Stimulated activated memory B cell treated with anti-CD40 and anti-IgM and Interleukin-4, amounts not matched to agents 10 μg/mL and 1 μg/mL and 100 μg/mL, for 72 hours (primary cell): ENCODE measurements at regions not wholly inside any gene's neighbourhood (a gene's known extent, or its start where the extent isn't known, plus 50 kb on each side); places are given as distances from the start of the nearest gene placed in this dataset.
"Not testable (repeated sequence)": the region's sequence is repeated elsewhere in the genome, so short reads cannot be mapped to it uniquely, and the experiment has no call there.

Source experiments
- ATAC-seq: fragments of 150-1000 bp; cut with Tn5 transposase; 2 replicates; pipeline ENCODE4 v1.10.0; 2021
- H3K27ac Mint-ChIP-seq: one replicate; pipeline ENCODE4 v1.8.0; 2022; ENCODE audit warnings: mild to moderate bottlenecking, mixed read lengths
- H3K27me3 Mint-ChIP-seq: one replicate; pipeline ENCODE4 v1.8.0; 2022; ENCODE audit warnings: mixed read lengths
- H3K36me3 Mint-ChIP-seq: one replicate; pipeline ENCODE4 v1.8.0; 2022; ENCODE audit warnings: mixed read lengths
- H3K4me1 Mint-ChIP-seq: one replicate; pipeline ENCODE4 v1.8.0; 2022; ENCODE audit warnings: mixed read lengths
- H3K4me3 Mint-ChIP-seq: one replicate; pipeline ENCODE4 v1.8.0; 2022; ENCODE audit warnings: mild to moderate bottlenecking, moderate library complexity, mixed read lengths
- H3K9me3 Mint-ChIP-seq: one replicate; pipeline ENCODE4 v1.8.0; 2022; ENCODE audit warnings: mixed read lengths

DNA sequence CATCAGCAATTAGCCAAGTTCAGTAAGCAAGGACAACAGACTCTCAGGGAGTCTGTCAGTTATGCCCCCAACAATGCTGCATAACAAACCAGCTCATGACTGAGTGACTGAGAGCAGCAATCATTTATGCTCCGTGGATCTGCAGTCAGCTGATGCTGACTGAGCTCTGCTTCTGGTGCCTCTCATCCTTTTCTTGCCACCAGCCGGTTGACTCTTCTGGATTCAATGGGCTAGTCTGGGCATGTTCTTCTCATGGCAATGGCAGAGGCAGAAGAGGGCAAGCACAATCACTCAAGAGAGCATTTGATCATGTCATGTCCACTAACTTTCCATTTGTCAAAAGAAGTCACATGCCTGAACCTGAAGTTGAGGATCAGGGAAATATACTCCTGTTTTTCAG lies 157.0 kb upstream of the NTRK2 start:
- no peak overlapping the region for H3K27ac Mint-ChIP-seq
- peaks cover 9% of the 10 kb centered on the region for H3K9me3 Mint-ChIP-seq
- no peaks in the 10 kb centered on the region for H3K27me3 Mint-ChIP-seq
- no peaks in the 10 kb centered on the region for H3K4me1 Mint-ChIP-seq
- no peak for ATAC-seq
- no peaks in the 10 kb centered on the region for H3K36me3 Mint-ChIP-seq
- H3K4me3 Mint-ChIP-seq = no peak overlapping the region

DNA sequence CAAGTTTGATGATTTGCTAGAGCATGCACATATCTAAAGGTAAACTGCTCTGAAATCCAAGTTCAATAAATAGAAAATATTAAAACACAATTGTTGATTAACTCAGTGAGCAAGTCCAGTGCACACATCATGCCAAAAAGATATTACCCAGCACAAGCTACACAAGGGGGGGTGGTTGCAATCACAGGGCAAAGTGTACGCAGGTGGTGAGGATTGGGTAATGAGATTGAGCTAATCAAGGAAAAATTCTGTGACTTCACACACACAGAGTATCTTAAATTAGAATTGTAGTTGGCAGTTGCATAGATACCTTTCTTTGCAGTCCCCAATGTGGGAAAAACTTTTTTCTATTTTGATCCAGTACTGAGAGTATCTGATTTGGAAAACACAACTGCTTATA lies 156.1 kb upstream of the NTRK2 start:
- no peak overlapping the region for H3K27ac Mint-ChIP-seq
- H3K4me1 Mint-ChIP-seq = no peaks in the 10 kb centered on the region
- peaks cover 13% of the 10 kb centered on the region for H3K9me3 Mint-ChIP-seq
- no peaks in the 10 kb centered on the region for H3K27me3 Mint-ChIP-seq
- no peak for ATAC-seq
- H3K4me3 Mint-ChIP-seq = no peak overlapping the region
- H3K36me3 Mint-ChIP-seq = no peaks in the 10 kb centered on the region

DNA sequence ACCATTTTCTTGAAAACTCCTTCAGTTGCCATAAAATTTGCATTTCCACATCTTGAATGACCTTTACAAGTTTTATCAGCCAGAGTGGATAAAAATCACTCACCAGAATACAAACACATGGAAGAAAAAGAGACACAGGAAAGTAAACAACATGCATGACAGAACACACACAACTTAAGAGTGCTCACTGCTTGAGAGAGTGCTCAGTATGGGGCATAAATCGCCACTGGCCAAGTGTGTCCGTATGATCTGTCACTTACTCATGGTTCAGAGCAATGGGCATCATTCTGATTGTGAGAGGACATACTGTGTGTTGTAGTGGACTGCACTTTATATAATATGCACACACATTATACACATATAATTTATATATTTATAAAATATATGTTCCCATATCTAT lies 155.6 kb upstream of the NTRK2 start:
- Mint-ChIP-seq H3K9me3 (peaks cover 13% of the 10 kb centered on the region), H3K36me3 (no peaks in the 10 kb centered on the region), H3K27ac (no peak overlapping the region), H3K27me3 (no peaks in the 10 kb centered on the region), H3K4me3 (no peak overlapping the region), H3K4me1 (no peaks in the 10 kb centered on the region)
- no peak for ATAC-seq

DNA sequence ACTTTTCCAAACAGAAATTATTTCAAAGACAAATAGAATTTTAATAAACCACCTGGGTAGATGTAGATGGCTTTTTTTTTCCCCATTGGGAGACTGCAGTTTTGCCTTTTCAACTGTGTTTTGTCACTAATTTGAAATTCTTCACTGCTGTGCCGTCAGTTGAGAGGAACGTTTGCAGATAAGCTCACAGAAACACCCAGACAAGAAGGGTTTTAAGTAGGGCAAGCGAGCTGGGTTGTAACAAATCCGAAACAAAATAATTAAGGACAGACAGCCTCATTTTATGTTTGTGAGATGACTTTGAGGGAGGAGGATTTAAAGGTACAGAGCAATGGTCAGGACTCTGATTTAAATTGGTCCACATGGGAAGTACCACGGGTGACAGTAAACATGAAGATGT lies 155.1 kb upstream of the NTRK2 start:
- Mint-ChIP-seq H3K36me3 (no peaks in the 10 kb centered on the region), H3K27ac (no peak overlapping the region), H3K4me1 (no peaks in the 10 kb centered on the region), H3K9me3 (peaks cover 13% of the 10 kb centered on the region), H3K4me3 (no peak overlapping the region), H3K27me3 (no peaks in the 10 kb centered on the region)
- no peak for ATAC-seq

DNA sequence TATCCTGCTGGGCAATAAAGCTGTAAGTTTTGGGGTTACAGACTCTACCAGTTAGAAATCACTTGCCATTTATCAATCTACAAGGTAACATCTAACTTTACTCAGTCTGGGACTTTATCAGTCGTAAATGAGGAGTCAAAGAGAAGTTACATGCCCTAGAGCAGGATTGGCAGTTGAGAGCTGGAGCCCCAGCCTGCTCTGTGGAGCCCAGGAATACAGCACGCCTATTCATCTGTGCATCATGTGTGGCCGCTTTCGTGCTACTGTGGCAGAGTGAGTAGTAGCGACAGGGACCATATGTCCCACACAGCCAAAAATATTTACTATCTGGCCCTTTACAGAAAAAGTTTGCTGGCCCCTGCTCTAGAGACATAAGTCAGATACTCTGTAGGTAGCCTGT lies 152.5 kb upstream of the NTRK2 start:
- H3K4me3 Mint-ChIP-seq = no peak overlapping the region
- no peaks in the 10 kb centered on the region for H3K4me1 Mint-ChIP-seq
- H3K36me3 Mint-ChIP-seq = no peaks in the 10 kb centered on the region
- peaks cover 5% of the 10 kb centered on the region for H3K9me3 Mint-ChIP-seq
- no peak for ATAC-seq
- H3K27ac Mint-ChIP-seq = no peak overlapping the region
- H3K27me3 Mint-ChIP-seq = no peaks in the 10 kb centered on the region

DNA sequence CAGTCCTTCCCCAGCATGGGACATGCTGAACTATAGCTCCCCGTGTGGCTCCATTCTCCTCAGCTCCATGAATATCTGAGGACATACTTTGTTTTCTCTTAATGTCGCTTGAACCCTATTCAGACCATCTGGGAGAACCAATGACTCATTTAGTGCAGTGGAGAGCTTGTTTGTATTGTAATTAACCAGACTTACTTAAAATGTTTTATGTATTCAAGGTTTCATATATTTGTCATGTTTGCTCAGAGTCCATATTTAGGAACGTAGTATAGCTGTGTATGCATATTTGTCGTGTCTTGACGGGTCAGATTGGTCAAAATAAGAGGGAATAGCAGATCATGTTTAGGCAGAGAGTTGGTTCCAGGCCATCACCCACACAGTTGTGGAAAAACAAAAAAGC lies 150.1 kb upstream of the NTRK2 start:
- no peak overlapping the region for H3K4me3 Mint-ChIP-seq
- peaks cover 8% of the 10 kb centered on the region for H3K9me3 Mint-ChIP-seq
- no peak overlapping the region for H3K27ac Mint-ChIP-seq
- H3K27me3 Mint-ChIP-seq = no peaks in the 10 kb centered on the region
- H3K4me1 Mint-ChIP-seq = no peaks in the 10 kb centered on the region
- no peaks in the 10 kb centered on the region for H3K36me3 Mint-ChIP-seq
- ATAC-seq = no peak

DNA sequence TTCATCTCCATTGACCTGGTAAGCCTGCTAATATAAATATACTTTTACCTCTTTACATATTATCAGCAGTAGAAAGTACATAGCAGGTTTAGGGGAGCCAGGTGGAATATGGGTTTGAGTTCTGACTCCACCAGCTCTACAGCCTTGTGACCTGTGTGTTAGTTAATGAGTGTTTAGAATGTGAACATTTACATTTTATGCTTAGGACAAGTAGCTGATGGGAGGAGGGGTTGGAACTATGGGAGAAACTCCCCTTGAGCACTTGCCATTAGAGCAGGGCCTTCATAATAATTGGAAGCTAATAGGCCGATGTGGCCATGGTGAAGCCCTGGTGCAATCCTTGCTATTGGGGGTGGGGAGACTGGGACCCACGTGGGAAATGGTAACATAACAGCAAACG lies 148.3 kb upstream of the NTRK2 start:
- no peak overlapping the region for H3K4me3 Mint-ChIP-seq
- no peaks in the 10 kb centered on the region for H3K4me1 Mint-ChIP-seq
- H3K9me3 Mint-ChIP-seq = peaks cover 8% of the 10 kb centered on the region
- H3K27me3 Mint-ChIP-seq = no peaks in the 10 kb centered on the region
- no peak for ATAC-seq
- H3K27ac Mint-ChIP-seq = no peak overlapping the region
- H3K36me3 Mint-ChIP-seq = no peaks in the 10 kb centered on the region

DNA sequence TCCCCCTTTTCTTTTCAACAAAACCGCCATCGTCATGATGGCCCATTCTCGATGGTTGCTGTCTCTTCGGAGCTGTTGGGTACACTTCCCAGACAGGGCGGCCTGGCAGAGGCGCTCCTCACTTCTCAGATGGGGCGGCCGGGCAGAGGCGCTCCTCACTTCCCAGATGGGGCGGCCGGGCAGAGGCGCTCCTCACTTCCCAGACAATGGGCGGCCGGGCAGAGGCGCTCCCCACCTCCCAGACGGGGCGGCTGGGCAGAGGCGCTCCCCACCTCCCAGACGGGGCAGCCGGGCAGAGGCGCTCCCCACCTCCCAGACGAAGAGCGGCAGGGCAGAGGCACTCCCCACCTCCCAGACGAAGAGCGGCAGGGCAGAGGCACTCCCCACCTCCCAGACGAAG lies 143.3 kb upstream of the NTRK2 start:
- H3K27me3 Mint-ChIP-seq, H3K4me3 Mint-ChIP-seq, H3K27ac Mint-ChIP-seq, H3K36me3 Mint-ChIP-seq, H3K4me1 Mint-ChIP-seq, ATAC-seq: not testable (repeated sequence)
- peaks cover 13% of the 10 kb centered on the region for H3K9me3 Mint-ChIP-seq

DNA sequence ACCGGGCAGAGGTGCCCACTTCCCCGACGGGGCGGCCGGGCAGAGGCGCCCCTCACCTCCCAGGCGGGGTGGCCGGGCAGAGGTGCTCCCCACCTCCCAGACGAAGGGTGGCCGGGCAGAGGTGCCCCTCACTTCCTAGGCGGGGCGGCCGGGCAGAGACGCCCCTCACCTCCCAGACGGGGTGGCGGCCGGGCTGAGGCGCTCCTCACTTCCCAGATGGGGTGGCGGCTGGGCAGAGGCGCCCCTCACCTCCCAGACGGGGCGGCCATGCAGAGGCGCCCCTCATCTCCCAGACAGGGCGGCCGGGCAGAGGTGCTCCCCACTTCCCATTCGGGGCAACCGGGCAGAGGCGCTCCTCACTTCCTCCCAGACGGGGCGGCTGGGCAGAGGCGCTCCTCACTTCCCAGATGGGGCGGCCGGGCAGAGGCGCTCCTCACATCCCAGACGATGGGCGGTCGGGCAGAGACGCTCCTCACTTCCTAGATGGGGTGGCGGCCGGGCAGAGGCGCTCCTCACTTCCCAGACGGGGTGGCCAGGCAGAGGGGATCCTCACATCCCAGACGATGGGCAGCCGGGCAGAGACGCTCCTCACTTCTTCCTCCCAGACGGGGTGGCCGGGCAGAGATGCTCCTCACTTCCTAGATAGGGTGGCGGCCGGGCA lies 142.3 kb upstream of the NTRK2 start:
- H3K4me1 Mint-ChIP-seq, H3K27me3 Mint-ChIP-seq, H3K4me3 Mint-ChIP-seq, ATAC-seq, H3K36me3 Mint-ChIP-seq, H3K27ac Mint-ChIP-seq: not testable (repeated sequence)
- peaks cover 13% of the 10 kb centered on the region for H3K9me3 Mint-ChIP-seq

DNA sequence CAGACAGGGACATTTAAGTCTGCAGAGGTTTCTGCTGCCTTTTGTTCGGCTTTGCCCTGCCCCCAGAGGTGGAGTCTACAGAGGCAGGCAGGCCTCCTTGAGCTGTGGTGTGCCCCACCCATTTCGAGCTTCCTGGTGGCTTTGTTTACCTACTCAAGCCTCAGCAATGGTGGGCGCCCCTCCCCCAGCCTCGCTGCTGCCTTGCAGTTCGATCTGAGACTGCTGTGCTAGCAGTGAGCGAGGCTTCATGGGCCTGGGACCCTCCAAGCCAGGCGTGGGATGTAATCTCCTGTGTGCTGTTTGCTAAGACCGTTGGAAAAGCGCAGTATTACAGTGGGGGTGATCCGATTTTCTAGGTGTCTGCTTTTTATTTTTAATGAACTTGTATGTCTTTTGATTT lies 133.6 kb upstream of the NTRK2 start:
- peaks cover 17% of the 10 kb centered on the region for H3K9me3 Mint-ChIP-seq
- not testable (repeated sequence) for ATAC-seq

DNA sequence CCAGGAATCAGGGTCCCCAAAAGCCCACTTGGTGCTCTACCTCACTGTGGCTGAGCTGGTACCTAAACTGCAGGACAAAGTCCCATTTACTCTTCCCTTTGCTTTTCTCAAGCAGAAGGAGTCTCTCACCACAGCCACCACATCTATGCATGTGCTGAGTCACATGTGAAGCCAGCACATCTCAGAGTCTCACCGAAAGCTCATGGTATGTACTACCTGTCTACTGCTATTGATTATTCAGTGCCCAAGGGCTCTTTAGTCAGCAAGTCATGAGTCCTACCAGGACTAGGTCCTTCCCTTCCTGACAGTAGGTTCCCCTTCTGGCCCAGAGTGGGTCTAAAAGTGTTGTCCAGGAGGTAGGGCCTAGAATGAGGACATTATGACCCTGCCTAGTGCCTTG lies 130.7 kb upstream of the NTRK2 start:
- H3K27ac Mint-ChIP-seq = no peak overlapping the region
- no peaks in the 10 kb centered on the region for H3K27me3 Mint-ChIP-seq
- peaks cover 17% of the 10 kb centered on the region for H3K9me3 Mint-ChIP-seq
- ATAC-seq = no peak
- H3K36me3 Mint-ChIP-seq = no peaks in the 10 kb centered on the region
- no peak overlapping the region for H3K4me3 Mint-ChIP-seq
- H3K4me1 Mint-ChIP-seq = no peaks in the 10 kb centered on the region

More for the DNA sequence above, 133.6 kb upstream of the NTRK2 start:
- H3K27me3 Mint-ChIP-seq, H3K36me3 Mint-ChIP-seq, H3K4me3 Mint-ChIP-seq, H3K4me1 Mint-ChIP-seq, H3K27ac Mint-ChIP-seq: not testable (repeated sequence)

DNA sequence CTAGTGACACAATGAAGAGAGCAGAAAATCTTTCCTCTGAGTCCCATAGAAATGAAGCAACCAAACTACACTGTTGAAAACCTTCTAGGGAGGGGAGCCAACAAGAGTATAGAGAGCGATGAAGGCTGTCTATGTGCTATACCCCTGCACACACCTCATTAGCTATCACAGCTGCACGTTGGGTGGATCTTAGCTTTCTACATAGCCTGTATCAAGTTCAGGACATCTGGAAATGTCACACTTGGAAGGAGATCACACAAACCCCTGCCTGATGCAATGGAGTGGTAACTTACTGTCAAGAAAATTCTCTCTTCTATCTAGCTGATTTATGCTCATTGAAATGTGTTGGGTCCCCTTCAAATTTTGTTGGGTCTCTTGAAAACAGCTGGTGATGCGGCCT lies 127.0 kb upstream of the NTRK2 start:
- H3K4me3 Mint-ChIP-seq = no peak overlapping the region
- H3K9me3 Mint-ChIP-seq = peaks cover 7% of the 10 kb centered on the region
- no peak overlapping the region for H3K27ac Mint-ChIP-seq
- no peaks in the 10 kb centered on the region for H3K36me3 Mint-ChIP-seq
- H3K27me3 Mint-ChIP-seq = no peaks in the 10 kb centered on the region
- no peaks in the 10 kb centered on the region for H3K4me1 Mint-ChIP-seq
- no peak for ATAC-seq

DNA sequence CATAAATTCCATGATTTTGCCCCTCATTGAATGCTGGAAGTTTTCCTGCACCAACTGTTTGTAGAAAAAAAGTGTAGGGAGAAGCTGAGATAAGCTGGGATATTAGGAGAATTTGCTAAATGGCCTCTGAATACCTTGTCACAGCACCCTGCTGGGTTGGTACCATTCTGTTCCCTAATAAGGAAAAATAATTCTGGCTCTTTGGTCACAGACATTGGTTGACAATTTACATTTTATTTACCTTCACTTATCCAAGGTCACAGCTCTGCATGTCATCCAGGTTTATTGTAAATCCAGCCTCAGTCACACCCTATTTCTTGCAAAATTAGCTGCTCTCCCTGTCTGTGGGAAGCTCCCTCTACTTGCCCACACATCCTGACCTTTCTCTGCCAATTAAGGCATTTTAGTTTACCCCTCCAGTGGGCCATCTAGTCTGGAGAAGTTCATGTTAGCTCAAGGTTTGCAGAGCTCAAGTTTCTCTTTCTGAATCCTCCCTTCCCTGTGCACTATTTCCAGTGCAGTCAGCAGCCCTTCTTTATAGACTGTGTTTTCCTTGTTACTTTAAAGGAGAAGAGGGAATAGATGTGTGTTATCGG lies 115.4 kb upstream of the NTRK2 start:
- no peak overlapping the region for H3K4me3 Mint-ChIP-seq
- H3K9me3 Mint-ChIP-seq = peaks cover 3% of the 10 kb centered on the region
- H3K36me3 Mint-ChIP-seq = no peaks in the 10 kb centered on the region
- H3K4me1 Mint-ChIP-seq = no peaks in the 10 kb centered on the region
- no peak overlapping the region for H3K27ac Mint-ChIP-seq
- peaks cover 13% of the 10 kb centered on the region for H3K27me3 Mint-ChIP-seq
- no peak for ATAC-seq

DNA sequence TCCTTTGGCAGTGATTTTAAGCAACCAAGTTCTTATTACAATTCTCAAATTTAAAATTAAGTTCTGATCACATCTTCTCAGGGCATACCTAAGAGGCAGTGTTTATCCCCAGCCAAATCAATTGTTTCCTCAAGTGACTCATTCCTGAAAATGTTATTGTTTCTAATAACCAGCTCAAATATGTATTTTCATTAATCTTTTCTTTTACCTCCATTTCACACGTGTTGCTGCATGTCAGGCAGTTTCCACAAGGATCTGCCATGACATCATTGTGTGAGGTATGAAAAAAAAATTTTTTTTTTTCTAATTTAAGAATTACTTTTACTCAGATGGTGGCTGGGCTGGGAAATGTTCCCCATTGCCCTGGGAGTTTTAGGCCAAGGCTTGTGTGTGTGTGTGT lies 113.0 kb upstream of the NTRK2 start:
- H3K4me1 Mint-ChIP-seq = no peaks in the 10 kb centered on the region
- no peak for ATAC-seq
- H3K27me3 Mint-ChIP-seq = peaks cover 13% of the 10 kb centered on the region
- H3K9me3 Mint-ChIP-seq = peaks cover 3% of the 10 kb centered on the region
- H3K4me3 Mint-ChIP-seq = no peak overlapping the region
- H3K36me3 Mint-ChIP-seq = no peaks in the 10 kb centered on the region
- H3K27ac Mint-ChIP-seq = no peak overlapping the region

DNA sequence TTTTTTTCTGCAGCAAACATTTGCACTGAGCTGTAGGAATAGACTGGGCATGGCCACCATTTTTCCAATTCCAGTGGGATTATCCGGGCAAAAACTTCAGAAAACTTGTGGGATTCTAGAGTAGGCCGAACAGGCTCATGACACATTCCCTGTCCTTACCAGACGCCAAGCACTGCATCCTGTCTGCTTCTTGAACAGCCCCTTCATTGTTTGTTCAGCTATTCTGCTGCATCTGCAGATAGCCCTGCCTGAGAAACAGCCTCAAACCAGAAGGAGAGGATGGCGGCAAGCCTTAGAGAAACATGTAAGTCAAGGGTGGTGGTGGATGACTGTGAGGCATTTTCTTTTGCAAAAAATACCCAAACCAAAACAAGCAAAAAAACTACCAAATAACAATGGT lies 111.8 kb upstream of the NTRK2 start:
- Mint-ChIP-seq H3K27ac (no peak overlapping the region), H3K36me3 (no peaks in the 10 kb centered on the region), H3K4me3 (no peak overlapping the region), H3K4me1 (no peaks in the 10 kb centered on the region), H3K27me3 (peaks cover 13% of the 10 kb centered on the region), H3K9me3 (no peaks in the 10 kb centered on the region)
- no peak for ATAC-seq

DNA sequence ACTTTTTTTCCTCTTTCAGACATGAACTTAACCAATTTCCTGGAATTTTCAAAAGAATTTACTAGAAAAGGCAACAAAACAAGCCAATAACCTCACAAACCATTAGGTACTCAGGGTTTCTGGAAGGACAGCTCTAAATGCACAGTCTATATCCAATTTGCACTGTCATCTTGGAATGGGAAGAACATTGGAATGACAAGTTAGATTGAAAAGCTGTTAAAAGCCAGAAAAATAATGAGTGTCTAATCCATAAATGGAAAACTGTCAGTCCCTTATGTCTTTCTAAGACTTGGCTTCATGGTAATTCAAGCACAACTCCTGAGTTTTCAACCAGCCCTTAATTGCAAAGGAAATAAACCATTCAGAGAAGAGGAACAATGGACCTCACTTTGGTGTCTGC lies 105.8 kb upstream of the NTRK2 start:
- no peak overlapping the region for H3K4me3 Mint-ChIP-seq
- H3K36me3 Mint-ChIP-seq = no peaks in the 10 kb centered on the region
- ATAC-seq = no peak
- H3K27me3 Mint-ChIP-seq = peaks cover 4% of the 10 kb centered on the region
- H3K27ac Mint-ChIP-seq = no peak overlapping the region
- no peaks in the 10 kb centered on the region for H3K4me1 Mint-ChIP-seq
- H3K9me3 Mint-ChIP-seq = no peaks in the 10 kb centered on the region
